Ovary (tissue), 3 donors: ENCODE measurements at regions not wholly inside any gene's neighbourhood (a gene's known extent, or its start where the extent isn't known, plus 50 kb on each side); places are given as distances from the start of the nearest gene placed in this dataset.

ENCODE experiments used
- CTCF ChIP-seq, 3 donors: fragments of 450-650 bp in 2 of 3; fragments of 200-600 bp in 1 of 3; IDR thresholded peaks; one replicate each; pipeline versions ENCODE4 v1.5.1 to v1.8.0; 2016 to 2022; ENCODE audit warnings: antibody characterized with exemption in 3 of 3, mild to moderate bottlenecking in 1 of 3
- EP300 ChIP-seq: sonication (generic); formaldehyde crosslinking; IDR thresholded peaks from one replicate; pipeline ENCODE4 v1.6.1; 2017; ENCODE audit warnings: antibody characterized with exemption
- POLR2A ChIP-seq: fragments of 450-650 bp; IDR thresholded peaks from one replicate; pipeline ENCODE4 v1.6.1; 2017; ENCODE audit warnings: antibody characterized with exemption, mild to moderate bottlenecking, moderate library complexity
- donor health status: DM: no; HTN: no; CAD: no.

DNA sequence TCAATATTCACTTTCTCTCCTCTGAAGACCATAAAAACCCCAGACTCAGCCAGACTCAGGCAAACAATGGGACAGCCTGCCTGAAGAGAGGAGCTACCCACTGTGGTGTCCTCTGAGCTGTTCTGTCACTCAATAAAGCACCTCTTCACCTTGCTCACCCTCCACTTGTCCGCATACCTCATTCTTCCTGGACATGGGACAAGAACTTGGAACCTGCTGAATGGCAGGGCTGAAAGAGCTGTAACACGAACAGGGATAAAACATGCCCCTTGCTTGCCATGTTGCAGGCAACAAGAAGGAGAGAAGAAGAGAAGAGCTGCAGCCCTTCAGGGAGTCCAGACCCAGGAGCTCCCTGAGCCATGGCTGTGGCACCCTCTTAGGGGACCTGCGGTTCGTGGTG is 86.8 kb upstream of the SEMA6A start:
- TF ChIP-seq CTCF (IDR thresholded peaks at IDR 0.05) (no peak), POLR2A (no peak), EP300 (no peak)
